ENCODE measurements at regions not wholly inside any gene's neighbourhood (a gene's known extent, or its start where the extent isn't known, plus 50 kb on each side); places are given as distances from the start of the nearest gene placed in this dataset.

DNA sequence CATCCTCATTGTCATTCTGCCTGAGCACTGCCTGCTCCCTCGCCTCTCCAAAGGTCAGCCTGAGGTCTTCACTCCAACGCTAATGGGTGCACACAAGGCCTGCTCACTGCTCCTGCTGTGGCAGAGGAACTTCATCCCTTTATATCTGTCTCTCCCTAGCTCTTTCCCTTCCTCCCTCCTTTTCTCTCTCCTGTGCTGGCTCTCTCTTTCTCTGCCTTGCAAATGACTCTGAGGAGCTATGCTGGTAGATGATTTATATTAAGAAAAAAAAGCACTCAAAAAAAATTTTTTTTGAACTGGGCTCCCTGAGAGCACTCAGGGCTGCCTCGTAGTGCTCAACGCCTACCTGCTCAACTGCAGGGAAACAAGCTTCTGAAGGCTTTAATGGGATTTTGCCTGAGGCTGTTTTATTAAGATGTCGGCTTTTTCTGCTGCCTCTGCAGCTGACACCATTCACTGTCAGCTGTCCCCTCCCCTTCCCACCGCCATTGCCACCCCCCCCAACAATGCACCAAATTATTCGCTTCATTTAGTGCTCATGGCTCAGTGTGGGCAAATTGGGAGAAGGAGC lies 137.7 kb upstream of the DEFB112 start:
- Histone ChIP-seq H3K4me1 (ENCODE audit: control insufficient read depth, extremely low read depth, insufficient read depth, low read length) (no peaks in the 10 kb centered on the region), H2AFZ (ENCODE audit: control insufficient read depth, low read length) (no peak overlapping the region), H3K36me3 (ENCODE audit: control insufficient read depth in 2 of 2, extremely low read depth in 1 of 2, insufficient read depth in 2 of 2, low read length in 2 of 2) (no peaks in the 10 kb centered on the region), H3K79me2 (ENCODE audit: control insufficient read depth, insufficient read depth, low read length) (no peaks in the 10 kb centered on the region), H3K27me3 (ENCODE audit: control insufficient read depth, extremely low read depth, insufficient read depth, low read length) (no peaks in the 10 kb centered on the region), H3K9me1 (ENCODE audit: control insufficient read depth, extremely low read depth, insufficient read depth, low read length) (no peaks in the 10 kb centered on the region), H3K9me3 (ENCODE audit: control insufficient read depth, low read depth, low read length) (no peaks in the 10 kb centered on the region), H3K4me2 (ENCODE audit: control insufficient read depth, extremely low read depth, insufficient read depth, low read depth, low read length) (no peak overlapping the region), H3K9ac (ENCODE audit: control insufficient read depth, extremely low read depth, insufficient read depth, low read length) (no peak overlapping the region), H3K27ac (ENCODE audit: control insufficient read depth, insufficient read depth, low read length) (no peak overlapping the region), H3K4me3 (ENCODE audit: control insufficient read depth in 2 of 3, extremely low read depth in 1 of 3, insufficient read depth in 2 of 3, low read depth in 1 of 3, low read length in 3 of 3) (no peak overlapping the region), H4K20me1 (ENCODE audit: control insufficient read depth, extremely low read depth, insufficient read depth, low read length) (no peaks in the 10 kb centered on the region)
- dilution Hi-C loops (cut with MboI; ENCODE audit: extremely low pct_ligation_motif_present, low sequenced_read_pairs), result no loop called here
- FAIRE-seq, result no peak
- TF ChIP-seq EZH2 (IDR thresholded peaks at IDR 0.05; ENCODE audit: low read length), result no peak
- DNase-seq (ENCODE audit: low read depth, low spot score), result no peak

DNA sequence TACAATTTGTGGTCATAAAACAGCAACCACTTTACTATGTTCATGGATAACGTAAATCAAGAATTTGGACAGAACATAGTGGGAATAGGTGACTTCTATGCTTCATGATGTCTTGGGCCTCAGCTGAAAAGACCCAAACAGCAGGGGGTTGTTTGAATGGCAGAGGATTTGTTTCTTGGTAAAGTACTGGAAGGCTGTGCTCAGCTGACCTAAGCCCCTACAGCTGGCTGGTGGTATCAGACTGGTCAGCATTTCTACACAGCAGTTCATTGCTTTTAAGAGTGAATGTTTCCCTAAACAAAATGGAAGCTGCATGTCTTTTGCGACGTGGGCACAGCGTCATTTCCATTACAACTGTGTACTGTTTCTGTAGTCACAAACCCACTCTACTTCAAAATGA lies 148.5 kb upstream of the DEFB112 start:
- Histone ChIP-seq H3K9me3 (ENCODE audit: control insufficient read depth, low read depth, low read length) (no peaks in the 10 kb centered on the region), H2AFZ (ENCODE audit: control insufficient read depth, low read length) (no peak overlapping the region), H3K4me2 (ENCODE audit: control insufficient read depth, extremely low read depth, insufficient read depth, low read depth, low read length) (no peak overlapping the region), H3K4me1 (ENCODE audit: control insufficient read depth, extremely low read depth, insufficient read depth, low read length) (no peaks in the 10 kb centered on the region), H3K9ac (ENCODE audit: control insufficient read depth, extremely low read depth, insufficient read depth, low read length) (no peak overlapping the region), H3K4me3 (ENCODE audit: control insufficient read depth in 2 of 3, extremely low read depth in 1 of 3, insufficient read depth in 2 of 3, low read depth in 1 of 3, low read length in 3 of 3) (no peak overlapping the region), H4K20me1 (ENCODE audit: control insufficient read depth, extremely low read depth, insufficient read depth, low read length) (no peaks in the 10 kb centered on the region), H3K36me3 (ENCODE audit: control insufficient read depth in 2 of 2, extremely low read depth in 1 of 2, insufficient read depth in 2 of 2, low read length in 2 of 2) (no peaks in the 10 kb centered on the region), H3K27me3 (ENCODE audit: control insufficient read depth, extremely low read depth, insufficient read depth, low read length) (no peaks in the 10 kb centered on the region), H3K79me2 (ENCODE audit: control insufficient read depth, insufficient read depth, low read length) (no peaks in the 10 kb centered on the region), H3K27ac (ENCODE audit: control insufficient read depth, insufficient read depth, low read length) (no peak overlapping the region), H3K9me1 (ENCODE audit: control insufficient read depth, extremely low read depth, insufficient read depth, low read length) (no peaks in the 10 kb centered on the region)
- dilution Hi-C loops (cut with MboI; ENCODE audit: extremely low pct_ligation_motif_present, low sequenced_read_pairs), result no loop called here
- DNase-seq (ENCODE audit: low read depth, low spot score) (no peak), FAIRE-seq (no peak)
- no peak for TF ChIP-seq EZH2 (IDR thresholded peaks at IDR 0.05; ENCODE audit: low read length)
- TF ChIP-seq, protein P1, sequence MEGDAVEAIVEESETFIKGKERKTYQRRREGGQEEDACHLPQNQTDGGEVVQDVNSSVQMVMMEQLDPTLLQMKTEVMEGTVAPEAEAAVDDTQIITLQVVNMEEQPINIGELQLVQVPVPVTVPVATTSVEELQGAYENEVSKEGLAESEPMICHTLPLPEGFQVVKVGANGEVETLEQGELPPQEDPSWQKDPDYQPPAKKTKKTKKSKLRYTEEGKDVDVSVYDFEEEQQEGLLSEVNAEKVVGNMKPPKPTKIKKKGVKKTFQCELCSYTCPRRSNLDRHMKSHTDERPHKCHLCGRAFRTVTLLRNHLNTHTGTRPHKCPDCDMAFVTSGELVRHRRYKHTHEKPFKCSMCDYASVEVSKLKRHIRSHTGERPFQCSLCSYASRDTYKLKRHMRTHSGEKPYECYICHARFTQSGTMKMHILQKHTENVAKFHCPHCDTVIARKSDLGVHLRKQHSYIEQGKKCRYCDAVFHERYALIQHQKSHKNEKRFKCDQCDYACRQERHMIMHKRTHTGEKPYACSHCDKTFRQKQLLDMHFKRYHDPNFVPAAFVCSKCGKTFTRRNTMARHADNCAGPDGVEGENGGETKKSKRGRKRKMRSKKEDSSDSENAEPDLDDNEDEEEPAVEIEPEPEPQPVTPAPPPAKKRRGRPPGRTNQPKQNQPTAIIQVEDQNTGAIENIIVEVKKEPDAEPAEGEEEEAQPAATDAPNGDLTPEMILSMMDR (optimal IDR thresholded peaks at IDR 0.05 in 1 of 3, IDR thresholded peaks at IDR 0.05 in 1 of 3, conservative IDR thresholded peaks at IDR 0.05 in 1 of 3; ENCODE audit: extremely low read depth in 1 of 3, insufficient read depth in 2 of 3, low read length in 3 of 3), result no peak

DNA sequence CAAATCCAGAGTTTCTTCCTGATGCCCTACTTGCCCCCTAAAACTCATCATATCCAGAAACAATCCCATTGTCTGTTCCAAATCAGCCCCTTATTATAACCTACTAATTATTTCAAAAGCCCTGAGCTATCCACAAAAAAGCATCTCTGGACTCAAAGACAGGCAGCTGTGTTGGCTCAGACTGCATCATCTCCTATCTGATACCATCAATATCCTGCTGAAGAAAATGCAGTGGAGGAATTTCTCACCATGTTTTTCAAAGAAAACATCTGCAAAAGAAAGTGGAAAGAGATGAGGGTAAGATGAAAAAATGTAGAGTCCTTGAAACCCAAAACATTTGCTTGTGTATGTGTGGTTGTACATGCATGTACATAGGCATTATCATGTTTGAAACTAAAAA lies 153.0 kb upstream of the DEFB112 start:
- DNase-seq (ENCODE audit: low read depth, low spot score), result no peak
- dilution Hi-C loops (cut with MboI; ENCODE audit: extremely low pct_ligation_motif_present, low sequenced_read_pairs), result no loop called here
- no peaks in the 10 kb centered on the region for H3K79me2 ChIP-seq (ENCODE audit: control insufficient read depth, insufficient read depth, low read length)

More for the DNA sequence above, 153.0 kb upstream of the DEFB112 start:
- Histone ChIP-seq H3K27ac (ENCODE audit: control insufficient read depth, insufficient read depth, low read length) (no peak overlapping the region), H3K4me2 (ENCODE audit: control insufficient read depth, extremely low read depth, insufficient read depth, low read depth, low read length) (no peak overlapping the region), H3K9me1 (ENCODE audit: control insufficient read depth, extremely low read depth, insufficient read depth, low read length) (no peaks in the 10 kb centered on the region), H2AFZ (ENCODE audit: control insufficient read depth, low read length) (no peak overlapping the region), H3K4me3 (ENCODE audit: control insufficient read depth in 2 of 3, extremely low read depth in 1 of 3, insufficient read depth in 2 of 3, low read depth in 1 of 3, low read length in 3 of 3) (no peak overlapping the region), H3K27me3 (ENCODE audit: control insufficient read depth, extremely low read depth, insufficient read depth, low read length) (no peaks in the 10 kb centered on the region), H3K36me3 (ENCODE audit: control insufficient read depth in 2 of 2, extremely low read depth in 1 of 2, insufficient read depth in 2 of 2, low read length in 2 of 2) (no peaks in the 10 kb centered on the region), H4K20me1 (ENCODE audit: control insufficient read depth, extremely low read depth, insufficient read depth, low read length) (no peaks in the 10 kb centered on the region), H3K9ac (ENCODE audit: control insufficient read depth, extremely low read depth, insufficient read depth, low read length) (no peak overlapping the region), H3K9me3 (ENCODE audit: control insufficient read depth, low read depth, low read length) (no peaks in the 10 kb centered on the region), H3K4me1 (ENCODE audit: control insufficient read depth, extremely low read depth, insufficient read depth, low read length) (no peaks in the 10 kb centered on the region)
- FAIRE-seq, result no peak
- TF ChIP-seq, protein P1 (optimal IDR thresholded peaks at IDR 0.05 in 1 of 3, IDR thresholded peaks at IDR 0.05 in 1 of 3, conservative IDR thresholded peaks at IDR 0.05 in 1 of 3; ENCODE audit: extremely low read depth in 1 of 3, insufficient read depth in 2 of 3, low read length in 3 of 3), result no peak
- no peak for TF ChIP-seq EZH2 (IDR thresholded peaks at IDR 0.05; ENCODE audit: low read length)

Data from keratinocyte (primary cell).